Endothelial cell of umbilical vein (primary cell): ENCODE measurements at regions not wholly inside any gene's neighbourhood (a gene's known extent, or its start where the extent isn't known, plus 50 kb on each side); places are given as distances from the start of the nearest gene placed in this dataset.

Experiments used
- BruUV-seq: library from RNA; stranded (reverse); fragments of 400-500 nt; replicated peaks from 2 replicates; lab custom pipeline; 2021; lab: Mats Ljungman, UMichigan
- CTCF ChIA-PET: fragments of 300-600, 350-600 bp; sonication (Branson Sonifier 250); formaldehyde crosslinking; loops from one replicate; lab custom pipeline; 2021; ENCODE audit warnings: antibody characterized with exemption, inconsistent platforms; lab: Charles Lee
- POLR2A ChIA-PET: fragments of 300-600, 350-600 bp; sonication (Branson Sonifier 250); formaldehyde crosslinking; loops from one replicate; lab custom pipeline; 2021; ENCODE audit warnings: antibody characterized with exemption, inconsistent platforms; lab: Charles Lee
- DNase-seq: peaks from one replicate; pipeline ENCODE4 v3.0.0-alpha.2; 2011; ENCODE audit warnings: low read depth, low spot score
- FAIRE-seq: peaks from 2 replicates; lab custom pipeline; 2011; peaks lifted over from hg19 to GRCh38; lab: Jason Lieb, UNC
- H2AFZ ChIP-seq: 2 replicates; pipeline ENCODE4 v1.6.0; 2012; ENCODE audit warnings: low read depth, low read length, control low read depth, inconsistent platforms
- H3K27ac ChIP-seq: 2 replicates; pipeline ENCODE4 v1.5.1; 2011; ENCODE audit warnings: low read depth, mild to moderate bottlenecking, control low read depth, low read length, moderate library complexity; ENCODE audit not compliant: insufficient read depth
- H3K27me3 ChIP-seq, 2 experiments: 2 replicates each; pipeline versions ENCODE4 v1.6.0 to v1.6.1; 2011; ENCODE audit warnings: low read length in 2 of 2, mixed read lengths in 1 of 2; ENCODE audit not compliant: control insufficient read depth in 2 of 2, insufficient read depth in 2 of 2
- H3K36me3 ChIP-seq, 2 experiments: 2 replicates in 1 of 2; 3 replicates in 1 of 2; pipeline ENCODE4 v1.5.1; 2011; ENCODE audit warnings: low read length in 2 of 2, mild to moderate bottlenecking in 1 of 2, moderate library complexity in 1 of 2; ENCODE audit not compliant: control insufficient read depth in 2 of 2, insufficient read depth in 2 of 2; ENCODE audit errors: extremely low read depth in 1 of 2
- H3K4me1 ChIP-seq: 3 replicates; pipeline ENCODE4 v1.5.1; 2011; ENCODE audit warnings: mild to moderate bottlenecking, low read length; ENCODE audit not compliant: control insufficient read depth, insufficient read depth; ENCODE audit errors: extremely low read depth
- H3K4me2 ChIP-seq: 2 replicates; pipeline ENCODE4 v1.6.1; 2011; ENCODE audit warnings: low read length, control low read depth, mixed read lengths; ENCODE audit not compliant: insufficient read depth
- H3K4me3 ChIP-seq, 3 experiments: fragments of 200-600 bp in 1 of 3; sonication (generic), shearing (Covaris generic) in 1 of 3; replicated peaks in 1 of 3; 2 replicates each; pipeline ENCODE4 v1.5.1; 2011 to 2016; ENCODE audit warnings: control low read depth in 3 of 3, low read length in 3 of 3, mild to moderate bottlenecking in 2 of 3, inconsistent platforms in 1 of 3, low read depth in 1 of 3, moderate library complexity in 1 of 3; ENCODE audit not compliant: insufficient read depth in 1 of 3
- H3K79me2 ChIP-seq: 2 replicates; pipeline ENCODE4 v1.6.0; 2012; ENCODE audit warnings: low read length, inconsistent platforms; ENCODE audit not compliant: control insufficient read depth, insufficient read depth
- H3K9ac ChIP-seq: replicated peaks from 2 replicates; pipeline ENCODE3; 2011; ENCODE audit warnings: low read length, control low read depth; ENCODE audit not compliant: insufficient read depth; ENCODE audit errors: extremely low read depth
- H3K9me1 ChIP-seq: replicated peaks from 3 replicates; pipeline ENCODE4 v1.6.0; 2011; ENCODE audit warnings: mild to moderate bottlenecking, low read length; ENCODE audit not compliant: control insufficient read depth, insufficient read depth; ENCODE audit errors: extremely low read depth
- H3K9me3 ChIP-seq: replicated peaks from 2 replicates; pipeline ENCODE4 v1.5.1; 2012; ENCODE audit warnings: low read length, inconsistent platforms; ENCODE audit not compliant: control insufficient read depth, insufficient read depth
- H4K20me1 ChIP-seq: replicated peaks from 2 replicates; pipeline ENCODE3; 2011; ENCODE audit warnings: mild to moderate bottlenecking, low read length; ENCODE audit not compliant: control insufficient read depth, insufficient read depth; ENCODE audit errors: extremely low read depth
- EZH2 ChIP-seq: IDR thresholded peaks from 2 replicates; pipeline ENCODE4 v1.6.1; 2012; ENCODE audit warnings: borderline replicate concordance, low read depth, mild to moderate bottlenecking, moderate library complexity, low read length, inconsistent platforms; ENCODE audit not compliant: severe bottlenecking
- FOS ChIP-seq: IDR thresholded peaks from 2 replicates; pipeline ENCODE4 v1.6.1; 2011; ENCODE audit warnings: mild to moderate bottlenecking, low read length, moderate library complexity, borderline replicate concordance; ENCODE audit not compliant: insufficient read depth
- GATA2 ChIP-seq: IDR thresholded peaks from 2 replicates; pipeline ENCODE4 v1.7.0; 2011; ENCODE audit warnings: low read depth, mild to moderate bottlenecking, moderate library complexity, mixed read lengths, low read length; ENCODE audit not compliant: insufficient read length, insufficient read depth
- JUN ChIP-seq: IDR thresholded peaks from 2 replicates; pipeline ENCODE4 v1.6.1; 2011; ENCODE audit warnings: borderline replicate concordance, low read depth; ENCODE audit not compliant: insufficient read length, insufficient read depth
- MYC ChIP-seq: IDR thresholded peaks from one replicate; pipeline ENCODE4 v1.6.1; 2011; ENCODE audit warnings: mild to moderate bottlenecking, low read depth, low read length
- POLR2A ChIP-seq: IDR thresholded peaks from 2 replicates; pipeline ENCODE4 v1.6.1; 2012; ENCODE audit warnings: low read depth, mild to moderate bottlenecking, control low read depth, low read length
- POLR2AphosphoS5 ChIP-seq: IDR thresholded peaks from 2 replicates; pipeline ENCODE4 v1.6.1; 2012; ENCODE audit warnings: low read depth, mild to moderate bottlenecking, control low read depth, low read length, moderate library complexity; ENCODE audit not compliant: insufficient read depth
- dilution Hi-C: fragments of 300-500 bp; cut with MboI; formaldehyde crosslinking; loops from one replicate; pipeline ENCODE4 v1.15.0; 2019; ENCODE audit warnings: low sequenced_read_pairs; ENCODE audit not compliant: extremely low pct_ligation_motif_present
- intact Hi-C: fragments of 100-400 bp; cut with micrococcal nuclease; formaldehyde crosslinking; loops from one replicate; pipeline ENCODE4 v1.10.0; 2022
- TF ChIP-seq, protein P1 (sequence below): IDR thresholded peaks from 2 replicates; pipeline ENCODE4 v1.6.1; 2011; ENCODE audit not compliant: insufficient read depth, insufficient read length
- TF ChIP-seq, protein P2 (sequence below), 2 donors: IDR thresholded peaks; 1 replicate in 1 of 2; 2 replicates in 1 of 2; pipeline ENCODE4 v1.5.1; 2011; ENCODE audit warnings: low read length in 2 of 2, mild to moderate bottlenecking in 2 of 2, moderate library complexity in 2 of 2, control low read depth in 1 of 2, inconsistent platforms in 1 of 2, low read depth in 1 of 2; ENCODE audit not compliant: insufficient read depth in 1 of 2; ENCODE audit errors: extremely low read depth in 1 of 2

DNA sequence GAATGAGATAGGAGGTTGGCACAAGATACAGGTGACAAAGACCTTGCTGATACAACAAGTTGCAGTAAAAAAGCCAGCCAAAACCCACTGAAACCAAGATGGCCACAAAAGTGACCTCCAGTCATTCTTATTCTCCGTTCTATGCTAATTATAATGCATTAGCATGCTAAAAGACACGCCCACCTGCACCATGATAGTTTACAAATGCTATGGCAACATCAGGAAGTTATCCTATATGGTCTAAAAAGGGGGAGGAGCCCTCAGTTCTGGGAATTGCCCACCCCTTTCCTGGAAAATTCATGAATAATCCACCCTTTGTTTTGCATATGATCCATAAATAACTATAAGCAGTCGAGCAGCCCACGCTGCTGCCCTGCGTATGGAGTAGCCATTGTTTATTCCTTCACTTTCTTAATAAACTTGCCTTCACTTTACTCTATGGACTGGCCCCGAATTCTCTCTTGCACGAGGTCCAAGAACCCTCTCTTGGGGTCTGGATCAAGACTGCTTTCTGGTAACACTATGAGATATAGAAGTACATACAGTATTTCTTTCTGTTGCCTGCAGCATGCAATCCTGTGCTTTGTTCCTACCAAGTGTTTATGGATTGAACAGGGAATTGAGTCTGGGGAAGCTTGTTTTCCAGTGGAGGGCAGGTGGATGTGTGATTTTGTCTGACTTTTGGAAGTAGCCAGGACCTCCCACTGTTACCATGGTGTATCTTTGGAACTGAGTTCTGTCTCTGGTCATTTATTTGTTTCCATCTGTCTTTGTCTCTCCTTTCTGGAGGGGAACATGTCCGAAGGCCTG, 72.0 kb upstream of the TGM3 start:
- Histone ChIP-seq H3K4me1 (peaks cover 1% of the 10 kb centered on the region), H3K79me2 (no peaks in the 10 kb centered on the region), H3K9me1 (no peaks in the 10 kb centered on the region), H3K9me3 (no peaks in the 10 kb centered on the region), H3K9ac (no peak overlapping the region), H4K20me1 (no peaks in the 10 kb centered on the region), H3K27me3 (no peaks in the 10 kb centered on the region), H3K36me3 (no peaks in the 10 kb centered on the region), H2AFZ (no peak overlapping the region), H3K4me2 (no peak overlapping the region), H3K27ac (no peak overlapping the region), H3K4me3 (no peak overlapping the region)
- TF ChIP-seq, protein P1, sequence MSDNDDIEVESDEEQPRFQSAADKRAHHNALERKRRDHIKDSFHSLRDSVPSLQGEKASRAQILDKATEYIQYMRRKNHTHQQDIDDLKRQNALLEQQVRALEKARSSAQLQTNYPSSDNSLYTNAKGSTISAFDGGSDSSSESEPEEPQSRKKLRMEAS: no peak
- ChIA-PET CTCF (interaction anchor here (1.0 kb wide), 1 partner anchor 16 kb away, joined by 3 read pairs; no protein-coding TSS in a partner anchor), POLR2A (no interaction called here)
- no peak for FAIRE-seq
- no peak for DNase-seq
- intact Hi-C loops (no loop called here), dilution Hi-C loops (no loop called here)
- no TSS peak for BruUV-seq

DNA sequence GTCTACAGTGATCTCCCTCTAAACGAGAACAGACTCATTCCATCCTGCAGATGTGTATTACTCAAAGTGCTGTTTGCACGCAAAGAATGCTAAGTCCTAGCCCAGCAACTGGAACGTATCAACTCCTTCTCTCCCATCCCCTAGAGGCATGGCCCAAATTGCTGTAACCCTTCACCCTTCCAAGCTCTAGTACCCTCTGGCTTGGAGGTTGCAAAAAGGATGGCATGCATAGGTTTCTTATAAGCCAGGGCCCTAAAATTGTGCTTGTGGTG, 71.5 kb upstream of the TGM3 start:
- no peak for DNase-seq
- ChIA-PET CTCF (interaction anchor here (1.0 kb wide), 1 partner anchor 17 kb away, joined by 3 read pairs; no protein-coding TSS in a partner anchor), POLR2A (no interaction called here)
- Histone ChIP-seq H3K9ac (no peak overlapping the region), H2AFZ (no peak overlapping the region), H4K20me1 (no peaks in the 10 kb centered on the region), H3K36me3 (no peaks in the 10 kb centered on the region), H3K9me1 (no peaks in the 10 kb centered on the region), H3K4me2 (no peak overlapping the region), H3K4me1 (no peaks in the 10 kb centered on the region), H3K27me3 (no peaks in the 10 kb centered on the region), H3K79me2 (no peaks in the 10 kb centered on the region), H3K9me3 (no peaks in the 10 kb centered on the region), H3K27ac (no peak overlapping the region), H3K4me3 (no peak overlapping the region)
- no peak for FAIRE-seq
- dilution Hi-C loops (no loop called here), intact Hi-C loops (no loop called here)
- TF ChIP-seq JUN (no peak), FOS (no peak), GATA2 (no peak), POLR2AphosphoS5 (no peak), MYC (no peak), POLR2A (no peak), EZH2 (no peak)
- TF ChIP-seq, protein P2, sequence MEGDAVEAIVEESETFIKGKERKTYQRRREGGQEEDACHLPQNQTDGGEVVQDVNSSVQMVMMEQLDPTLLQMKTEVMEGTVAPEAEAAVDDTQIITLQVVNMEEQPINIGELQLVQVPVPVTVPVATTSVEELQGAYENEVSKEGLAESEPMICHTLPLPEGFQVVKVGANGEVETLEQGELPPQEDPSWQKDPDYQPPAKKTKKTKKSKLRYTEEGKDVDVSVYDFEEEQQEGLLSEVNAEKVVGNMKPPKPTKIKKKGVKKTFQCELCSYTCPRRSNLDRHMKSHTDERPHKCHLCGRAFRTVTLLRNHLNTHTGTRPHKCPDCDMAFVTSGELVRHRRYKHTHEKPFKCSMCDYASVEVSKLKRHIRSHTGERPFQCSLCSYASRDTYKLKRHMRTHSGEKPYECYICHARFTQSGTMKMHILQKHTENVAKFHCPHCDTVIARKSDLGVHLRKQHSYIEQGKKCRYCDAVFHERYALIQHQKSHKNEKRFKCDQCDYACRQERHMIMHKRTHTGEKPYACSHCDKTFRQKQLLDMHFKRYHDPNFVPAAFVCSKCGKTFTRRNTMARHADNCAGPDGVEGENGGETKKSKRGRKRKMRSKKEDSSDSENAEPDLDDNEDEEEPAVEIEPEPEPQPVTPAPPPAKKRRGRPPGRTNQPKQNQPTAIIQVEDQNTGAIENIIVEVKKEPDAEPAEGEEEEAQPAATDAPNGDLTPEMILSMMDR (IDR thresholded peaks at IDR 0.05; ENCODE audit: extremely low read depth in 1 of 2, insufficient read depth in 1 of 2, low read depth in 1 of 2, low read length in 2 of 2): no peak
- TF ChIP-seq, protein P1: no peak
- no TSS peak for BruUV-seq
